Stimulated activated effector memory CD8-positive, alpha-beta T cell treated with anti-CD3 and anti-CD28 coated beads, Interleukin-12 subunit alpha, Interleukin-12 subunit beta, amount 100 ng/mL, for 72 hours (primary cell): ENCODE measurements at regions not wholly inside any gene's neighbourhood (a gene's known extent, or its start where the extent isn't known, plus 50 kb on each side); places are given as distances from the start of the nearest gene placed in this dataset.
A peak's percentile ranks its signal among the peaks of the same experiment; 100 is the strongest.
"Not testable (repeated sequence)": the region's sequence is repeated elsewhere in the genome, so short reads cannot be mapped to it uniquely, and the experiment has no call there.

Experiments
- ATAC-seq: fragments of 150-1000 bp; cut with Tn5 transposase; 2 replicates; pipeline ENCODE4 v1.10.0; 2021
- DNase-seq, 2 donors: peaks; one replicate each; pipeline ENCODE4 v3.0.0; 2021 to 2022; ENCODE audit warnings: low spot score in 2 of 2
- H3K27ac Mint-ChIP-seq: one replicate; pipeline ENCODE4 v1.8.0; 2022; ENCODE audit warnings: mild to moderate bottlenecking, mixed read lengths
- H3K36me3 Mint-ChIP-seq: one replicate; pipeline ENCODE4 v1.8.0; 2022; ENCODE audit warnings: mild to moderate bottlenecking, mixed read lengths
- H3K4me1 Mint-ChIP-seq: one replicate; pipeline ENCODE4 v1.8.0; 2022; ENCODE audit warnings: mixed read lengths
- H3K4me3 Mint-ChIP-seq: one replicate; pipeline ENCODE4 v1.8.0; 2022; ENCODE audit warnings: mild to moderate bottlenecking, mixed read lengths
- H3K9me3 Mint-ChIP-seq: one replicate; pipeline ENCODE4 v1.8.0; 2022; ENCODE audit warnings: mixed read lengths

DNA sequence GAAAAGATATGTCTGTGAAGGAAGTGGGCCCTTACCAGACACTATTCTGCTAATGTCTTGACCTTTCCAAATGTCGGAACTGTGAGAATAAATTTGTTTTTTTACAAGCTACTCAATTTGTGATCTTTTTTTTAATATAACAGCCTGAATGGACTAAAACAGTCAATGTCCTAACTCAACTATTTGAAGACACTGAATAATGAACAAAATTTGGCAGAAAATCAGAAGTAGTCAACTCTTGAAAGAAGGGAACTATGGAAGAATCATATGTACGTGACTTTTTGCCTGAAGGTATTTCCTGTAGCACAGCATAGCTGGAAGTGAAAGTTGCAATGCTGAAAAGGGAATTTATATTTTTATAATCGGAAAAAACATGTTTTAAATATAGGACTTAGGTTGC, 351.8 kb upstream of the TFPI start:
- Mint-ChIP-seq H3K27ac (no peak overlapping the region), H3K9me3 (peaks cover 7% of the 10 kb centered on the region), H3K4me1 (no peaks in the 10 kb centered on the region), H3K36me3 (no peaks in the 10 kb centered on the region), H3K4me3 (no peak overlapping the region)
- DNase-seq (no peak), ATAC-seq (no peak)

DNA sequence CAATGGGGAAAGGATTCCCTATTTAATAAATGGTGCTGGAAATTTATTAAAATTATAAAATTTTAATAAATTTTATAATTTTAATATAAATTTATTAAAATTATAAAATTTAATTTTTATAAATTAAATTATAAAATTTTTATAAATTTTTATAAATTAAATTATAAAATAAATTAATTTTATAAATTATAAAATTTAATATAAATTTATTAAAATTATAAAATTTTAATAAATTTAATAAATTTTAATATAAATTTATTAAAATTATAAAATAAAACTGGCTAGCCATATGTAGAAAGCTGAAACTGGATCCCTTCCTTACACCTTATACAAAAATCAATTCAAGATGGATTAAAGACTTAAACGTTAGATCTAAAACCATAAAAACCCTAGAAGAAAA, 356.7 kb upstream of the TFPI start:
- not testable (repeated sequence) for ATAC-seq, H3K27ac Mint-ChIP-seq

DNA sequence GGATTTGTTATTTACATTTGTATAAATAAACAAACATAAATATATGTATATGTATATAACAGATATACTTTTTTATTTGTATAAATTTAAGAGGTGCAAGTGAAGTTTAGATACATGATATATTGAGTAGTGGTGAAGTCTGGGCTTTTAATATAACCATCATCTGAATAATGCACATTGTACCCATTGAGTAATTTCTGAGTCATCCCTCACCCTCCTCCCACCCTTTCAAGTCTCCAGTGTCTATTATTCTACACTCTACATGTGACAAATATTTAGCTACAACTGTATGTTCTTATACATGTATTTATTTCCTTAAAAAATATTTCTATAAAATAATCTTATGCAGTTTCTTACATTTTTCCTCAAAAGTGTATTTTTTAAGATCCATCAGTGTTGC, 358.7 kb upstream of the TFPI start:
- no peak overlapping the region for H3K27ac Mint-ChIP-seq
- no peak for ATAC-seq
- peaks cover 5% of the 10 kb centered on the region for H3K9me3 Mint-ChIP-seq
- H3K4me1 Mint-ChIP-seq, result no peaks in the 10 kb centered on the region
- H3K4me3 Mint-ChIP-seq, result no peak overlapping the region
- no peak for DNase-seq
- H3K36me3 Mint-ChIP-seq, result no peaks in the 10 kb centered on the region

More for the DNA sequence above, 356.7 kb upstream of the TFPI start:
- not testable (repeated sequence) for H3K4me1 Mint-ChIP-seq, H3K4me3 Mint-ChIP-seq, H3K9me3 Mint-ChIP-seq, DNase-seq, H3K36me3 Mint-ChIP-seq

DNA sequence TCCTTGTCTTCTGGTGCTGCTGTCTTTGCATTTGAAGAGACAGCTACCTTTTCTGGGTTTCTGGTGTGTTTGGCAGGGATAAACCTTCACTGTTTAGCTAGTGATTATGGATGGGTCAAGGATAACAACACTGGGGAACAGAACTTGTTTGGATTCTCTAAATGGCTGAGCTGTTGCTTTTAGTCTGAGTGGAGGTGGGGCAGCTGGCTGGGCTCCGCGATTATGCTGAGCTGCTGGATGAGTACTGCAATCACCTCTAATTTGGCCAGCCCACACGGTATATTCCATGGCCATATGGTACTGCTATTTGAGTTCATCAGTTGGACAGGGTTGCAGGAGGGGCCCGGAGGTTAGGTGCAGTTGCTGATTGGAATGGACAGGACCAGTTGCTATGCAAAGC, 361.6 kb upstream of the TFPI start:
- H3K4me1 Mint-ChIP-seq, result no peaks in the 10 kb centered on the region
- no peaks in the 10 kb centered on the region for H3K36me3 Mint-ChIP-seq

DNA sequence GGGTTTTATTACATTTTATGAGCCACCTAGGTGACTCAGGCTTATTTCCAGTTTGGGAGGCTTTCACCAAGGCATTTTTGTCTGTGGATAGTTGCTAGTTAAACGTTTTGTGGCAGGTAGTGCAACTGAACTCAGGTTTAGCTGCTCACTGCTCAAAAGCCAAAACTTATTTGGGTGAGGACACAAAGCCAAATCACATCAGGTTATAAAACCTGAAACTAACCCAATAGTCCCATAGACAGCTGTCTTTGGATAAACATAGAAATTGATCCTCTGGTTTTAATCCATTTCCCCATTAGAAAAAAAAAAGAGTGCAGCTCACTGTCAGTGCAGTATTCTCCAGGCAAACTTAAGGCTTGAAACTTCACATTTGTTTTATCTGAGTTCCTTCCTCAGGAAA, 362.6 kb upstream of the TFPI start:
- Mint-ChIP-seq H3K4me3 (no peak overlapping the region), H3K27ac (no peak overlapping the region), H3K9me3 (peaks cover 3% of the 10 kb centered on the region), H3K4me1 (no peaks in the 10 kb centered on the region), H3K36me3 (no peaks in the 10 kb centered on the region)
- ATAC-seq (no peak), DNase-seq (no peak)

More for the DNA sequence above, 361.6 kb upstream of the TFPI start:
- ATAC-seq, result no peak
- Mint-ChIP-seq H3K9me3 (peaks cover 3% of the 10 kb centered on the region), H3K4me3 (no peak overlapping the region), H3K27ac (no peak overlapping the region)
- no peak for DNase-seq

DNA sequence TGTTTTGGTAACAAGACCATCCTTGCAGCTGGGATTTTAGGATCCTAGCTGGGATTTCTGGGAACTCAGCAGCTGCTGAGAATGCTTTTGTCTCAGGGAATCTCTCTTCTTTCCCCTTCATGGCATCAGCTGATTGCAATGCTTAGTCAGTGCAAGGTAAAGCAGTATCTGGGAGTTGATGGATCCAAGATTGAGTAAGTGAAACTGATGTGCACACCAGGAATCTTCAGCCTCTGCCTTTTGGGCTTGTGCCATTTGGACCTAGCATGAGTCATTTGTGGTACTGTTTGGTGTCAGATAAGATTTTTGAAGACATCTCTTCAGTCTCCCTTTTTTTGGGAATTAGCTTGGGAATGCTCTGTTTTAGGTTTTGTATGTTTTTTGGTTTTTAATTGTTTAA, 363.3 kb upstream of the TFPI start:
- Mint-ChIP-seq H3K36me3 (no peaks in the 10 kb centered on the region), H3K4me1 (no peaks in the 10 kb centered on the region), H3K9me3 (peaks cover 3% of the 10 kb centered on the region), H3K4me3 (no peak overlapping the region), H3K27ac (no peak overlapping the region)
- no peak for ATAC-seq
- DNase-seq, result no peak

DNA sequence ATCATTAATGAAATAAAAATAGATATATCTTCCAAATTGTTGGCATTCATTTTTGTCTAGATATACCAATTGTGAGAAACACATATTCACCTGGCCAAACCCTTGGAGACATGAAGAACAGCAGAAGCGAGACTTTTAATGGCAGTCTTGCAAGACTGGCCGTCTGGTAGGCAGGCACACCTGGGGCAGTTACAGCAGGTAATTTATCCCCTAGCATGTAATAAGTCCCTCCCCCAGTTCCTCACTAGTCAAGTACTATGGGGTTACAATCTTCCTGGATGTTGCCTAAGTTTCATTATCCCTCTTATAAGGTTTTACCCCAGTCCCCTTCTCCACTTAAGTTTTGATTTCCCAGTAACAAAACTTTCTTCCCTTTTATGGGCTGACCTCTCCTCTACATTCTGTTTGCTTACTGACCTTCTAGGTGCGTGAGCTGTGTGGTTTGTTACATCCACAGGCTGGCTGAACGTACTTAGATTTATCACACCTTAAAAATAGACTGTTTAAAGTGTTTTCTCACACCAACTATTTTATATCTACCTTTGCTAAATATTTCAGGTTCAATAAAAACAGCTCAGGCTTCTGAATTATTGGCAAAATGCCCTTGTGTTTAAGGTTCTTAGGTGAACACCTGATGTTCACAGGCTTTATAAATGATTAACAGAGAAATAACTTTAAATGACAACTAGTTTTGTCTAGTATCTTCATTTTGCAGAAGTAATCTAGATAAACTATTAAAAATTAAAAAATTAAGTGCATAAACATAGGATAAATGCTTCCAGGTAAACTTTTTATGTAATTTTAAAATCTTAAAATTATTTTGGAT, 365.0 kb upstream of the TFPI start:
- Mint-ChIP-seq H3K4me3 (no peak overlapping the region), H3K9me3 (peaks cover 3% of the 10 kb centered on the region), H3K27ac (no peak overlapping the region), H3K4me1 (no peaks in the 10 kb centered on the region), H3K36me3 (no peaks in the 10 kb centered on the region)
- ATAC-seq (no peak), DNase-seq (no peak)

DNA sequence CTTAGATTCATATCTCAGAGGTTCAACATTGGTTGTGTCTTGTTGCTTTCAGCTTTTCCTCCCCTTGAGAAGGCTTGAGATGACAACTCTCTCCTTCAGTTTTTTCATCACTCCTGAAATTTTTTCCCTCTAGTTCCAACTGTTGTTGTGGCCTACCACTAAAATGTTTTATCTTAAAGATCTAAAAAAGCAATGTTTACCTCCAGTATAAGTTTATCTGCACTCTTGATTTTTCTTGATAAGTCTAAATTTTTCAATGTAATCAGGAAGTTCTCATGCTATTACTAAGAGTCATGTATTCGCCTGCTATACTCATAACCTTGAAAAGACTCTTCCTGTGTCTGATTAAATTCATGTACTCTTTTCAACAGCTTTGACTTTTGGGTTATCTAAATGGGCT, 366.3 kb upstream of the TFPI start:
- ATAC-seq, result no peak
- Mint-ChIP-seq H3K36me3 (no peaks in the 10 kb centered on the region), H3K4me3 (no peak overlapping the region), H3K4me1 (no peaks in the 10 kb centered on the region), H3K27ac (no peak overlapping the region), H3K9me3 (peaks cover 3% of the 10 kb centered on the region)
- no peak for DNase-seq

DNA sequence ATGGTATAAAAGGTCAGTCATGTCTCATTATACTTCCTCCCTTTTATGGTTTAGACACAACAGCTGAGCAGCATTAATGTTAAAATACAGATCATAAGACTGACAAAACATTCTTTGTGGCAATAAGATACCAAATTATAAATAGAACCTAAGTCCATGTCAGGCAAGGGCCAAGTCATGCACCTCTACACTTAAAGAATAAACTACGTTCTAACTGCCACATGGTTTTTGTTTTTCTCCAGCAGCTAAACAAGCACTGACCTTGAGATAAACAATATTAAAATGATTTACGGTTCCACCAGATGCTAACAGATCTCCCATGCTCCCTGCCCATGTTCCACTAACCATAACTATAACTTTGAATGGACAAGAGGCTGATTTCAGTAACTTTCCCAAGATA, 368.6 kb upstream of the TFPI start:
- no peak for DNase-seq
- Mint-ChIP-seq H3K27ac (no peak overlapping the region), H3K4me3 (no peak overlapping the region), H3K4me1 (no peaks in the 10 kb centered on the region), H3K36me3 (no peaks in the 10 kb centered on the region), H3K9me3 (peaks cover 3% of the 10 kb centered on the region)
- no peak for ATAC-seq

DNA sequence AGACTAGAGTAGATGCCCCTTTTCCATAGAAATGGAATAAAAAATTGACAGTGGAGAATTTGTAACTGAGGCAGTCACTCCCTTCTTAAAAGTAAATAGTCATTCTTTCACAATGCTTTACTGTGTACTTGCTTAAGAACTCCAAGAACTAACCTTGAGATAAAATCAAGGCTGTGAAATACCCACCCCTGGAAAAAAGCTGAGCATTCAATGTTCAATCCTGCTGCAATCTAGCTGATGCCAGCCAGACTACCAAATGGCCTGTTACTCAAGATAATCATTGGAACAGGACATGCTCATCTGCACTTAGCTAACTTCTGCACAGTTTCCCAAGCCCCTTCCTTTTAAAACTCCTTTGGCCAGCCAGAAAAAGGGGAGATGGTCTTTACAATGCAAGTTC, 367.4 kb upstream of the GULP1 start:
- no peaks in the 10 kb centered on the region for H3K36me3 Mint-ChIP-seq
- H3K9me3 Mint-ChIP-seq, result peaks cover 4% of the 10 kb centered on the region
- H3K4me3 Mint-ChIP-seq, result no peak overlapping the region
- DNase-seq (no peak), ATAC-seq (no peak)
- H3K27ac Mint-ChIP-seq, result no peak overlapping the region
- H3K4me1 Mint-ChIP-seq, result no peaks in the 10 kb centered on the region

DNA sequence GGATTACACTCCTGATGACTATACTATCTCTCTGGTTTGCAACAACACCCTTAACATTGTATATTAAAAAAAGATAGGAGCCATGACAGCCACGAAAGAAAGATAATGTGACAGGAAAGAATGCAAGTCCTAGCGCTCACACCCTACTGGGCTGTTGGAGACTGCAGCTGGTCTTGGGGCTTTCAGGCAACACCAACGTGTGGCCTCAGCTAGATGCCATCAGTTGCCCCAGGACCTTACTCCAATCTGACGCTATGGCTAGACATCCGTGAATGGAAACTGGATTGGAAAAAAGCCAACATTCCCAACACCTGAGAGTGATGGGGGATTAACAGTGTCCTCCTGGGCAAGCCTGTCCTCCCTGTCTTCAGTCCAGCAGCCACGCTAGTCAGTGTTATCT, 357.4 kb upstream of the GULP1 start:
- Mint-ChIP-seq H3K36me3 (no peaks in the 10 kb centered on the region), H3K27ac (no peak overlapping the region), H3K4me1 (no peaks in the 10 kb centered on the region), H3K9me3 (peaks cover 2% of the 10 kb centered on the region), H3K4me3 (no peak overlapping the region)
- DNase-seq (no peak), ATAC-seq (no peak)

DNA sequence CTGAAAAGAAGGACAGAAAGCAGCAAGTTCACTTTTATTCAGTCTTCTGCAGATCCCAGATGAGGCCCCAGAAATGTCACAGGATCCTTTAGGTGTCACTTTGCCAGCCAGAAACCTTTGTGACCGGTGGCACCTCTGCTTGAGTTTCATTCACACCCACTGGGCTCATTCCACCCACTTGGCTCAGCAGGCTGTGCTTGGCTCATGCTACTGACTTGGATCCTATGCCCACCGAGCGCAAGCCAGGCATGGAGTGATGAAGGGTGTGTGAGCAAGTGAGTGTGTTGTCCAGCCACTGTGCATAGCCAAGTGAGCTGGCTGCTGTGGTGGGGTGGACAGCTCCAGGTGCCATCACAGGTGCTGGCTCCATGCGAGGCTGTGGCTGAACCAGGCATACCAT, 357.0 kb upstream of the GULP1 start:
- Mint-ChIP-seq H3K27ac (no peak overlapping the region), H3K4me1 (no peaks in the 10 kb centered on the region), H3K36me3 (no peaks in the 10 kb centered on the region), H3K9me3 (no peaks in the 10 kb centered on the region), H3K4me3 (no peak overlapping the region)
- ATAC-seq, result peak; percentile 36
- no peak for DNase-seq

DNA sequence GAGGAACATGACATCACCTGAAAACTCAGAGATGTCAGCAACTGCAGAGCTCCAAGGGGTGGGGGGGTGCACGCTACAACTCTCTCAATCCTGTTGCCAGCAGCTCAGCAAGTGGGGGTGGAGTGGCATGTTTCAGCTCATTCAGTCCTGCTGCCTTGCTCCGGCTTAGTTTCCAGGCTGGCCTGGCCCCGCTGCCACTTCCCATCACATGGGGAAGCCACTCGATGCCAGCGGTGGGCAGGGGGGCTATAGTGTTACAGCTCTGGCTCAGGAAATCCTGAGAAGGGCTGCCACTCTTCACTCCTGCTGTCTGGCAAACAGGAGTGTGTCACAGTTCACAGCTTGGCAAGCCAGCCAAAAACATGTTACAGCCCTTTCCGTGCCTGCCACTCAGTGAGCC, 356.5 kb upstream of the GULP1 start:
- H3K9me3 Mint-ChIP-seq, result no peaks in the 10 kb centered on the region
- no peaks in the 10 kb centered on the region for H3K4me1 Mint-ChIP-seq
- no peak for DNase-seq
- H3K27ac Mint-ChIP-seq, result no peak overlapping the region
- ATAC-seq, result no peak
- H3K4me3 Mint-ChIP-seq, result no peak overlapping the region
- H3K36me3 Mint-ChIP-seq, result no peaks in the 10 kb centered on the region

DNA sequence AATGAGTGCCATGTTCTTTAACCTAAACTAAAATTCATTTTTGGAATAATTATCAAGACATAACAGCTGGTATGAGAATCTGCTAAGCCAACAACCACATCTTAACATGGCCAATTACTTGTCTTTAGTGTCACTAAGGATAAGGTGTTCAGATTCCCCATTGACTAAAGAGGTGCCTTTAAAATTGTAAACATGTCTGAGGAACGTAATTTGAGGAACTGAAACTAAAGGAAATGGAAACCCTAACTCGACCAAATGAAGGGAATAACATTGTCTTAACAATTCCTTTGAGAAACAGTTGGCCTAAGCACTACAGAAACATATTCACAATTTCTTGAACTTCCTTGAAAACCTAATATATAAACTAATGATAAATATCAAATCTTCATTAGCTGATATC, 355.4 kb upstream of the GULP1 start:
- Mint-ChIP-seq H3K4me1 (no peaks in the 10 kb centered on the region), H3K9me3 (no peaks in the 10 kb centered on the region), H3K36me3 (no peaks in the 10 kb centered on the region), H3K4me3 (no peak overlapping the region), H3K27ac (no peak overlapping the region)
- no peak for ATAC-seq
- DNase-seq, result no peak

DNA sequence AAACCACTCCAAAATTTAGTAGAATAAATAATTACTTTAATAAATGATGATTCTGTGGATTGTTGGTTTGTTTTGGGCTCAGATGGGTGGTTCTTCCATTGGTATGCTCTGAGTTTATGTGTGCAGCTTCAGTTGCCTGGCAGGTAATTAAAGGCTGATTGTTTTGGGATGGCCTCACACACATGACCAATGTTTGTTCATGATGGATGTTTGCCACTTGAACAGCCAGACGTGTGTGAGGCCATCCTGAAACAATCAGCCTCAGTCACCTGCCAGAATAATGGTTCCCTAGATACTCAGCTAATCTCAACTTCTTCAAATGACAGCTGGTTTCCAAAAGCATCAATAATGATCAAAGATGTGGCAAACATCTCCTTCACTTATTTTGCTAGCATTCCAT, 352.5 kb upstream of the GULP1 start:
- Mint-ChIP-seq H3K27ac (no peak overlapping the region), H3K36me3 (no peaks in the 10 kb centered on the region), H3K9me3 (peaks cover 6% of the 10 kb centered on the region), H3K4me3 (no peak overlapping the region), H3K4me1 (no peaks in the 10 kb centered on the region)
- ATAC-seq, result no peak
- no peak for DNase-seq

DNA sequence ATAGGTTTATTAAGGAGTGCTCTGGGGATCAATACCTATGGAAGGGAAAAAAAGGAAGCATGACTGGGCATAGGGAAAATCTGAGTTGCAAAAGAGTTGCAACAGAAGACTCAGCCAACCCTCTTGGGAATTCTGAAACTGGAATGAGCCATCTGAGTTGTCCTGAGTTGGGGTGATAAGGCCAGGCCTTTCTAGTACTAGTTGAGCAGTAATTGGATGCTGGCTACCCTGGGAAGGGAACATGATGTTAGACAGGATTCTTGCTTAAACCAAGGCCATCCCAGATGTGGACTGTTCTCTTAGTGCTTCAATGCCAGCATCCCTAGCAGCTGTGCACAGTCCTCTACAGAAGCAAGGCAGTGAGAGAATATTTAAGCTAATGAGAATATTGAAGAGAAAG, 348.8 kb upstream of the GULP1 start:
- no peak for DNase-seq
- H3K27ac Mint-ChIP-seq, result no peak overlapping the region
- H3K4me3 Mint-ChIP-seq, result no peak overlapping the region
- no peaks in the 10 kb centered on the region for H3K36me3 Mint-ChIP-seq
- no peak for ATAC-seq
- H3K4me1 Mint-ChIP-seq, result no peaks in the 10 kb centered on the region
- peaks cover 14% of the 10 kb centered on the region for H3K9me3 Mint-ChIP-seq
